ENCODE measurements at regions not wholly inside any gene's neighbourhood (a gene's known extent, or its start where the extent isn't known, plus 50 kb on each side); places are given as distances from the start of the nearest gene placed in this dataset.

DNA sequence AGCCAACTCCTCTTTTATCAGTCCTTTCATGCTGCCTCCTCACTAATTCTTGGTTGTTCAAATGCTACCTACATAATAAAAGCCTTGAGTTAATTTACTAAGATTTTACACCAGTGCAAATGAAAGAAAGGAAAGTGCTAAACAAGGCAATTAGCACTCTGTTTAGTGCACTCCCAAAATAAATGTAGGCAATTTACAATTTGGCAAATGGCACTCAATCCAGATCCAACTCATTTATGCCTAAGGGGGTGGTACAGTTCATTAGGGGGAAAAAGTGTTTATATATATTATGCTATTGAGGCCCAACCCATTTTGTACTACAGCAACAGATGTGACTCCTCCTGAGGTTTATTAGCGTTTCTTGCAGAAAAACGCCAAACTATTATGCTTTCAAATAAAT is 370.1 kb downstream of the NR2F2 start:
- WGBS (ENCODE audit: insufficient coverage, low coverage, missing lambda C conversion rate) = 0% methylated on average over 2 of the region's 2 CpGs
- in situ Hi-C loops (cut with MboI) = no loop called here
- H3K4me3 ChIP-seq = no peak overlapping the region
- H3K27me3 ChIP-seq (ENCODE audit: control insufficient read depth in 2 of 2, insufficient read depth in 2 of 2, low read length in 2 of 2) = no peaks in the 10 kb centered on the region
- intact Hi-C loops (cut with micrococcal nuclease) = no loop called here
- no peak for ATAC-seq
- H3K4me1 ChIP-seq (replicated peaks in 1 of 2; ENCODE audit: control insufficient read depth in 2 of 2, insufficient read depth in 2 of 2, low read length in 2 of 2) = no peaks in the 10 kb centered on the region
- H3K27ac ChIP-seq (ENCODE audit: extremely low read depth, low read depth, low read length) = no peak overlapping the region
- no peak overlapping the region for H3K4me2 ChIP-seq (ENCODE audit: insufficient read depth, low read length)
- H3K9ac ChIP-seq (ENCODE audit: insufficient read depth in 1 of 2, low read depth in 2 of 2, low read length in 2 of 2) = no peak overlapping the region
- no peak for DNase-seq (ENCODE audit: extremely low read depth in 1 of 4, low spot score in 3 of 4)
- H3K36me3 ChIP-seq (ENCODE audit: control insufficient read depth, insufficient read depth, low read length) = no peaks in the 10 kb centered on the region
- H3K79me2 ChIP-seq (ENCODE audit: control insufficient read depth, insufficient read depth, low read length) = no peaks in the 10 kb centered on the region
- H4K20me1 ChIP-seq (replicated peaks; ENCODE audit: control insufficient read depth, insufficient read depth, low read length) = no peaks in the 10 kb centered on the region
- no peak for FAIRE-seq
- ChIA-PET POLR2A (no interaction called here), CTCF (ENCODE audit: low intra/inter-chr PET ratio) (no interaction called here)
- no peak overlapping the region for H2AFZ ChIP-seq (ENCODE audit: low read depth, low read length)
- TF ChIP-seq CREBBP (IDR thresholded peaks at IDR 0.05; ENCODE audit: low read depth, low read length) (no peak), SIX5 (IDR thresholded peaks at IDR 0.05; ENCODE audit: borderline replicate concordance in 1 of 2, insufficient read depth in 1 of 2, low read depth in 1 of 2, low read length in 2 of 2) (no peak), MTF1 (CRISPR knock-in tag; IDR thresholded peaks at IDR 0.05; ENCODE audit: borderline replicate concordance) (no peak), TARDBP (IDR thresholded peaks at IDR 0.05) (no peak), DMBX1 (CRISPR knock-in tag; IDR thresholded peaks at IDR 0.05; ENCODE audit: borderline replicate concordance) (no peak), GABPB2 (CRISPR knock-in tag; conservative IDR thresholded peaks at IDR 0.05) (no peak)
- TF ChIP-seq, protein P1, sequence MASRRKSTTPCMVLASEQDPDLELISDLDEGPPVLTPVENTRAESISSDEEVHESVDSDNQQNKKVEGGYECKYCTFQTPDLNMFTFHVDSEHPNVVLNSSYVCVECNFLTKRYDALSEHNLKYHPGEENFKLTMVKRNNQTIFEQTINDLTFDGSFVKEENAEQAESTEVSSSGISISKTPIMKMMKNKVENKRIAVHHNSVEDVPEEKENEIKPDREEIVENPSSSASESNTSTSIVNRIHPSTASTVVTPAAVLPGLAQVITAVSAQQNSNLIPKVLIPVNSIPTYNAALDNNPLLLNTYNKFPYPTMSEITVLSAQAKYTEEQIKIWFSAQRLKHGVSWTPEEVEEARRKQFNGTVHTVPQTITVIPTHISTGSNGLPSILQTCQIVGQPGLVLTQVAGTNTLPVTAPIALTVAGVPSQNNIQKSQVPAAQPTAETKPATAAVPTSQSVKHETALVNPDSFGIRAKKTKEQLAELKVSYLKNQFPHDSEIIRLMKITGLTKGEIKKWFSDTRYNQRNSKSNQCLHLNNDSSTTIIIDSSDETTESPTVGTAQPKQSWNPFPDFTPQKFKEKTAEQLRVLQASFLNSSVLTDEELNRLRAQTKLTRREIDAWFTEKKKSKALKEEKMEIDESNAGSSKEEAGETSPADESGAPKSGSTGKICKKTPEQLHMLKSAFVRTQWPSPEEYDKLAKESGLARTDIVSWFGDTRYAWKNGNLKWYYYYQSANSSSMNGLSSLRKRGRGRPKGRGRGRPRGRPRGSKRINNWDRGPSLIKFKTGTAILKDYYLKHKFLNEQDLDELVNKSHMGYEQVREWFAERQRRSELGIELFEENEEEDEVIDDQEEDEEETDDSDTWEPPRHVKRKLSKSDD (conservative IDR thresholded peaks at IDR 0.05; ENCODE audit: low read length) = no peak
- TF ChIP-seq, protein P2, sequence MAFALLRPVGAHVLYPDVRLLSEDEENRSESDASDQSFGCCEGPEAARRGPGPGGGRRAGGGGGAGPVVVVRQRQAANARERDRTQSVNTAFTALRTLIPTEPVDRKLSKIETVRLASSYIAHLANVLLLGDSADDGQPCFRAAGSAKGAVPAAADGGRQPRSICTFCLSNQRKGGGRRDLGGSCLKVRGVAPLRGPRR (CRISPR knock-in tag; IDR thresholded peaks at IDR 0.05) = no peak
- TF ChIP-seq, protein P3, sequence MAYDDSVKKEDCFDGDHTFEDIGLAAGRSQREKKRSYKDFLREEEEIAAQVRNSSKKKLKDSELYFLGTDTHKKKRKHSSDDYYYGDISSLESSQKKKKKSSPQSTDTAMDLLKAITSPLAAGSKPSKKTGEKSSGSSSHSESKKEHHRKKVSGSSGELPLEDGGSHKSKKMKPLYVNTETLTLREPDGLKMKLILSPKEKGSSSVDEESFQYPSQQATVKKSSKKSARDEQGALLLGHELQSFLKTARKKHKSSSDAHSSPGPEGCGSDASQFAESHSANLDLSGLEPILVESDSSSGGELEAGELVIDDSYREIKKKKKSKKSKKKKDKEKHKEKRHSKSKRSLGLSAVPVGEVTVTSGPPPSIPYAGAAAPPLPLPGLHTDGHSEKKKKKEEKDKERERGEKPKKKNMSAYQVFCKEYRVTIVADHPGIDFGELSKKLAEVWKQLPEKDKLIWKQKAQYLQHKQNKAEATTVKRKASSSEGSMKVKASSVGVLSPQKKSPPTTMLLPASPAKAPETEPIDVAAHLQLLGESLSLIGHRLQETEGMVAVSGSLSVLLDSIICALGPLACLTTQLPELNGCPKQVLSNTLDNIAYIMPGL (CRISPR knock-in tag; IDR thresholded peaks at IDR 0.05) = no peak
- TF ChIP-seq, protein P4, sequence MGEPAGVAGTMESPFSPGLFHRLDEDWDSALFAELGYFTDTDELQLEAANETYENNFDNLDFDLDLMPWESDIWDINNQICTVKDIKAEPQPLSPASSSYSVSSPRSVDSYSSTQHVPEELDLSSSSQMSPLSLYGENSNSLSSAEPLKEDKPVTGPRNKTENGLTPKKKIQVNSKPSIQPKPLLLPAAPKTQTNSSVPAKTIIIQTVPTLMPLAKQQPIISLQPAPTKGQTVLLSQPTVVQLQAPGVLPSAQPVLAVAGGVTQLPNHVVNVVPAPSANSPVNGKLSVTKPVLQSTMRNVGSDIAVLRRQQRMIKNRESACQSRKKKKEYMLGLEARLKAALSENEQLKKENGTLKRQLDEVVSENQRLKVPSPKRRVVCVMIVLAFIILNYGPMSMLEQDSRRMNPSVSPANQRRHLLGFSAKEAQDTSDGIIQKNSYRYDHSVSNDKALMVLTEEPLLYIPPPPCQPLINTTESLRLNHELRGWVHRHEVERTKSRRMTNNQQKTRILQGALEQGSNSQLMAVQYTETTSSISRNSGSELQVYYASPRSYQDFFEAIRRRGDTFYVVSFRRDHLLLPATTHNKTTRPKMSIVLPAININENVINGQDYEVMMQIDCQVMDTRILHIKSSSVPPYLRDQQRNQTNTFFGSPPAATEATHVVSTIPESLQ (CRISPR knock-in tag; IDR thresholded peaks at IDR 0.05) = no peak
- no TSS peak for BruUV-seq (replicated peaks)
- H3K9me3 ChIP-seq (replicated peaks; ENCODE audit: control insufficient read depth, insufficient read depth, low read depth, low read length) = no peaks in the 10 kb centered on the region
- H3K9me1 ChIP-seq (ENCODE audit: control insufficient read depth, insufficient read depth, low read length) = no peaks in the 10 kb centered on the region

Data from K562 (cell line).